ENCODE measurements at regions not wholly inside any gene's neighbourhood (a gene's known extent, or its start where the extent isn't known, plus 50 kb on each side); places are given as distances from the start of the nearest gene placed in this dataset.

DNA sequence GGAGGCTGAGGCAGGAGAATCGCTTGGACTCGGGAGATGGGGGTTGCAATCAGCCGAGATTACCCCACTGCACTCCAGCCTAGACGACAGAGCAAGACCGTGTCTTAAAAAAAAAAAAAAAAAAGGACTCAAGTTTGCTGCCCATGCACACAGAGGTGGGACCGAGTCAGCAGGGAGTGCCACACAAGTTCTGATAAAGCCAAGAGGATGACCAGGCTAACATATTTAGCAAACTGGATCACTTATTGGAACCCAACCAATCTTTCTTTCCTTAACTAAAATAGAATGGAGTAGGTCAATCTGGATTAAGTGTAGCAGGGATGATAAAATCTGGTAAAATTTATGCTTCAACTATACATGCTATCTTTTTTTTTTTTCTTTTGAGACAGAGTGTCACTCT is 190.4 kb upstream of the FOXN3 start:
- no peak overlapping the region for H2AFZ ChIP-seq (ENCODE audit: low read length)
- H3F3A ChIP-seq (ENCODE audit: insufficient read depth, low read length), result no peaks in the 10 kb centered on the region
- H3K4me1 ChIP-seq (ENCODE audit: insufficient read depth, low read length, severe bottlenecking), result no peaks in the 10 kb centered on the region
- no peaks in the 10 kb centered on the region; the same call in 1 of the 2 replicates for H3K36me3 ChIP-seq (ENCODE audit: insufficient read depth, low read length)
- TF ChIP-seq EZH2 (IDR thresholded peaks at IDR 0.05; ENCODE audit: borderline replicate concordance, low read length), result no peak
- TF ChIP-seq, protein P1, sequence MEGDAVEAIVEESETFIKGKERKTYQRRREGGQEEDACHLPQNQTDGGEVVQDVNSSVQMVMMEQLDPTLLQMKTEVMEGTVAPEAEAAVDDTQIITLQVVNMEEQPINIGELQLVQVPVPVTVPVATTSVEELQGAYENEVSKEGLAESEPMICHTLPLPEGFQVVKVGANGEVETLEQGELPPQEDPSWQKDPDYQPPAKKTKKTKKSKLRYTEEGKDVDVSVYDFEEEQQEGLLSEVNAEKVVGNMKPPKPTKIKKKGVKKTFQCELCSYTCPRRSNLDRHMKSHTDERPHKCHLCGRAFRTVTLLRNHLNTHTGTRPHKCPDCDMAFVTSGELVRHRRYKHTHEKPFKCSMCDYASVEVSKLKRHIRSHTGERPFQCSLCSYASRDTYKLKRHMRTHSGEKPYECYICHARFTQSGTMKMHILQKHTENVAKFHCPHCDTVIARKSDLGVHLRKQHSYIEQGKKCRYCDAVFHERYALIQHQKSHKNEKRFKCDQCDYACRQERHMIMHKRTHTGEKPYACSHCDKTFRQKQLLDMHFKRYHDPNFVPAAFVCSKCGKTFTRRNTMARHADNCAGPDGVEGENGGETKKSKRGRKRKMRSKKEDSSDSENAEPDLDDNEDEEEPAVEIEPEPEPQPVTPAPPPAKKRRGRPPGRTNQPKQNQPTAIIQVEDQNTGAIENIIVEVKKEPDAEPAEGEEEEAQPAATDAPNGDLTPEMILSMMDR (IDR thresholded peaks at IDR 0.05; ENCODE audit: low read length), result no peak
- H3K9me2 ChIP-seq (ENCODE audit: low read depth, low read length), result no peaks in the 10 kb centered on the region
- H4K20me1 ChIP-seq (ENCODE audit: insufficient read depth, low read length), result no peaks in the 10 kb centered on the region
- H3K9ac ChIP-seq (ENCODE audit: low read length), result no peak overlapping the region
- peaks cover 5% of the 10 kb centered on the region; the same call in 1 of the 2 replicates for H3K27me3 ChIP-seq (ENCODE audit: insufficient read depth, low read length)
- H3K4me2 ChIP-seq (ENCODE audit: low read length), result no peak overlapping the region
- H3K4me3 ChIP-seq (ENCODE audit: low read depth, low read length, poor library complexity, severe bottlenecking), result no peak overlapping the region
- H3K27ac ChIP-seq (ENCODE audit: low read depth, low read length, poor library complexity, severe bottlenecking), result no peak overlapping the region
- H3K79me2 ChIP-seq (ENCODE audit: insufficient read depth, low read length), result no peaks in the 10 kb centered on the region
- H3K9me3 ChIP-seq (ENCODE audit: low read length), result 0 out of 2 replicates have a peak, but pooled peaks cover 7% of the 10 kb centered on the region

GRCh38 chr14:89603938-89604480 is 187.0 kb upstream of the FOXN3 start:
- no peak for TF ChIP-seq EZH2 (IDR thresholded peaks at IDR 0.05; ENCODE audit: borderline replicate concordance, low read length)
- TF ChIP-seq, protein P1 (IDR thresholded peaks at IDR 0.05; ENCODE audit: low read length), result no peak
- 0 out of 2 replicates have a peak, but pooled peaks cover 5% of the 10 kb centered on the region for H3K27me3 ChIP-seq (ENCODE audit: insufficient read depth, low read length)
- no peaks in the 10 kb centered on the region for H3K4me1 ChIP-seq (ENCODE audit: insufficient read depth, low read length, severe bottlenecking)
- no peak overlapping the region for H3K4me3 ChIP-seq (ENCODE audit: low read depth, low read length, poor library complexity, severe bottlenecking)
- H3F3A ChIP-seq (ENCODE audit: insufficient read depth, low read length), result no peaks in the 10 kb centered on the region
- H4K20me1 ChIP-seq (ENCODE audit: insufficient read depth, low read length), result no peaks in the 10 kb centered on the region
- H3K9me3 ChIP-seq (ENCODE audit: low read length), result peaks cover 10% of the 10 kb centered on the region
- no peak overlapping the region for H3K9ac ChIP-seq (ENCODE audit: low read length)
- H3K9me2 ChIP-seq (ENCODE audit: low read depth, low read length), result no peaks in the 10 kb centered on the region
- H3K36me3 ChIP-seq (ENCODE audit: insufficient read depth, low read length), result no peaks in the 10 kb centered on the region; the same call in 1 of the 2 replicates
- H3K27ac ChIP-seq (ENCODE audit: low read depth, low read length, poor library complexity, severe bottlenecking), result no peak overlapping the region
- H3K79me2 ChIP-seq (ENCODE audit: insufficient read depth, low read length), result no peaks in the 10 kb centered on the region
- H2AFZ ChIP-seq (ENCODE audit: low read length), result no peak overlapping the region
- H3K4me2 ChIP-seq (ENCODE audit: low read length), result no peak overlapping the region

- H2AFZ ChIP-seq (ENCODE audit: low read length), result no peak overlapping the region
- H3F3A ChIP-seq (ENCODE audit: insufficient read depth, low read length), result no peaks in the 10 kb centered on the region
- no peak overlapping the region for H3K4me3 ChIP-seq (ENCODE audit: low read depth, low read length, poor library complexity, severe bottlenecking)
- H3K36me3 ChIP-seq (ENCODE audit: insufficient read depth, low read length), result no peaks in the 10 kb centered on the region; the same call in 1 of the 2 replicates
- H3K9me3 ChIP-seq (ENCODE audit: low read length), result peaks cover 16% of the 10 kb centered on the region
- H3K9ac ChIP-seq (ENCODE audit: low read length), result no peak overlapping the region
- no peaks in the 10 kb centered on the region for H3K79me2 ChIP-seq (ENCODE audit: insufficient read depth, low read length)
- no peaks in the 10 kb centered on the region for H3K4me1 ChIP-seq (ENCODE audit: insufficient read depth, low read length, severe bottlenecking)
- no peaks in the 10 kb centered on the region for H4K20me1 ChIP-seq (ENCODE audit: insufficient read depth, low read length)
- H3K27me3 ChIP-seq (ENCODE audit: insufficient read depth, low read length), result 0 out of 2 replicates have a peak, but pooled peaks cover 5% of the 10 kb centered on the region
- no peak overlapping the region for H3K27ac ChIP-seq (ENCODE audit: low read depth, low read length, poor library complexity, severe bottlenecking)
- TF ChIP-seq EZH2 (IDR thresholded peaks at IDR 0.05; ENCODE audit: borderline replicate concordance, low read length), result no peak
- TF ChIP-seq, protein P1 (IDR thresholded peaks at IDR 0.05; ENCODE audit: low read length), result no peak
- no peak overlapping the region for H3K4me2 ChIP-seq (ENCODE audit: low read length)
- no peaks in the 10 kb centered on the region for H3K9me2 ChIP-seq (ENCODE audit: low read depth, low read length)
These were observed 184.2 kb upstream of the FOXN3 start for GRCh38 chr14:89600950-89601826.

All from OCI-LY1 (cell line).